ENCODE measurements at regions not wholly inside any gene's neighbourhood (a gene's known extent, or its start where the extent isn't known, plus 50 kb on each side); places are given as distances from the start of the nearest gene placed in this dataset.

DNA sequence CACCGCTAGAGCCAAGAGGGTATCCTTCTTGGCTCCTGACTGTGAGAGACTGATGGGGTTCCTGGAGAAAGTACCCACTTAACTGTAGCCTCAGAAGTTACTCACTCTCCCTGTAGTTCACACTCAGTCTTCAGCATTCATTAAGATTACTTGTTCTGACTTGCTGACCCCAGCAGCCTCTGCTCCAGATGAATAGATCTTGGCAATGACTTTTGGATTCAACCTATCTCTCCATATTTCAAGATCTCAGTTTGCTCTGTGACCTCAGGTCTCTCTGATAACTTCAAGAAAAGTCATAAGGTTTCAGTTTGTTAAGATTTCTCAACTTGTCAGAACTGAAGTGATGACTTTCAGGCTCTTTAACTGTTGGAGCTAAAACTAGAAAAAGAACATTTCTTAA, 825.6 kb downstream of the PCDH7 start:
- no peak for TF ChIP-seq POLR2AphosphoS5 (IDR thresholded peaks at IDR 0.05)
- TF ChIP-seq, protein P1, sequence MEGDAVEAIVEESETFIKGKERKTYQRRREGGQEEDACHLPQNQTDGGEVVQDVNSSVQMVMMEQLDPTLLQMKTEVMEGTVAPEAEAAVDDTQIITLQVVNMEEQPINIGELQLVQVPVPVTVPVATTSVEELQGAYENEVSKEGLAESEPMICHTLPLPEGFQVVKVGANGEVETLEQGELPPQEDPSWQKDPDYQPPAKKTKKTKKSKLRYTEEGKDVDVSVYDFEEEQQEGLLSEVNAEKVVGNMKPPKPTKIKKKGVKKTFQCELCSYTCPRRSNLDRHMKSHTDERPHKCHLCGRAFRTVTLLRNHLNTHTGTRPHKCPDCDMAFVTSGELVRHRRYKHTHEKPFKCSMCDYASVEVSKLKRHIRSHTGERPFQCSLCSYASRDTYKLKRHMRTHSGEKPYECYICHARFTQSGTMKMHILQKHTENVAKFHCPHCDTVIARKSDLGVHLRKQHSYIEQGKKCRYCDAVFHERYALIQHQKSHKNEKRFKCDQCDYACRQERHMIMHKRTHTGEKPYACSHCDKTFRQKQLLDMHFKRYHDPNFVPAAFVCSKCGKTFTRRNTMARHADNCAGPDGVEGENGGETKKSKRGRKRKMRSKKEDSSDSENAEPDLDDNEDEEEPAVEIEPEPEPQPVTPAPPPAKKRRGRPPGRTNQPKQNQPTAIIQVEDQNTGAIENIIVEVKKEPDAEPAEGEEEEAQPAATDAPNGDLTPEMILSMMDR (IDR thresholded peaks at IDR 0.05): no peak
